Adipose tissue (tissue), 3 donors: ENCODE measurements at regions not wholly inside any gene's neighbourhood (a gene's known extent, or its start where the extent isn't known, plus 50 kb on each side); places are given as distances from the start of the nearest gene placed in this dataset.

Experiments used
- H3K27ac ChIP-seq: one replicate; pipeline ENCODE4 v1.5.1; 2013; ENCODE audit warnings: low read depth, low read length
- WGBS, 3 donors: extraction: QIAGEN DNeasy Blood & Tissue Kit; methylation state at CpG; one replicate each; pipeline ENCODE4 v1.1.7; 2013; 5-methylcytosine and 5-hydroxymethylcytosine counted together
- donor health status: healthy with polysubstance abuse.
- donor health status: Bipolar disorder and iron deficiency.
- donor health status: healthy.

- WGBS, 3 donors, result 93 to 97% (median 93%) methylated on average over 6 of the region's 6 CpGs
- H3K27ac ChIP-seq, result no peak overlapping the region
Observed at GRCh38 chr18:56176751-56177150, 461.6 kb downstream of the TXNL1 start.

GRCh38 chr18:56175330-56176001 is 462.9 kb downstream of the TXNL1 start:
- WGBS, 3 donors, result 81 to 95% (median 95%) methylated on average over 7 of the region's 7 CpGs
- H3K27ac ChIP-seq, result no peak overlapping the region

- no peak overlapping the region for H3K27ac ChIP-seq
Observed at GRCh38 chr18:56173542-56174220, 464.7 kb downstream of the TXNL1 start.

- WGBS, 3 donors, result 94 to 99% (median 97%) methylated on average over 2 of the region's 2 CpGs
- H3K27ac ChIP-seq, result no peak overlapping the region
Observed at GRCh38 chr18:56172527-56172926, 465.9 kb downstream of the TXNL1 start.

GRCh38 chr18:56171848-56172247 is 466.5 kb downstream of the TXNL1 start:
- 76 to 90% (median 89%) methylated on average over 2 of the region's 2 CpGs for WGBS, 3 donors
- H3K27ac ChIP-seq, result no peak overlapping the region

- no peak overlapping the region for H3K27ac ChIP-seq
- WGBS, 3 donors, result 25 to 47% (median 39%) methylated on average over 5 of the region's 5 CpGs
Observed at GRCh38 chr18:56168049-56168781, 470.2 kb downstream of the TXNL1 start.

- H3K27ac ChIP-seq, result no peak overlapping the region
- 61 to 75% (median 72%) methylated on average over 4 of the region's 4 CpGs for whole genome bisulfite sequencing, 3 donors
Observed at GRCh38 chr18:56167366-56167765, 471.0 kb downstream of the TXNL1 start.

- H3K27ac ChIP-seq, result no peak overlapping the region
Observed at GRCh38 chr18:56166914-56167313, 471.5 kb downstream of the TXNL1 start.

- 56 to 96% (median 96%) methylated on average over 5 of the region's 5 CpGs for WGBS, 3 donors
- H3K27ac ChIP-seq, result no peak overlapping the region
Observed at GRCh38 chr18:56165601-56166355, 472.6 kb downstream of the TXNL1 start.

GRCh38 chr18:56162311-56163265 is 475.8 kb downstream of the TXNL1 start:
- H3K27ac ChIP-seq, result no peak overlapping the region
- 29 to 40% (median 39%) methylated on average over 5 of the region's 5 CpGs for WGBS, 3 donors

GRCh38 chr18:56161566-56162260 is 476.7 kb downstream of the TXNL1 start:
- no peak overlapping the region for H3K27ac ChIP-seq

GRCh38 chr18:56158676-56159075 is 479.7 kb downstream of the TXNL1 start:
- H3K27ac ChIP-seq, result no peak overlapping the region

More at GRCh38 chr18:56161566-56162260, 476.7 kb downstream of the TXNL1 start:
- WGBS, 3 donors, result 31 to 53% (median 43%) methylated on average over 6 of the region's 6 CpGs

GRCh38 chr18:56157541-56157940 is 480.9 kb downstream of the TXNL1 start:
- H3K27ac ChIP-seq, result no peak overlapping the region

- no peak overlapping the region for H3K27ac ChIP-seq
- WGBS, 3 donors, result 54 to 91% (median 85%) methylated on average over 13 of the region's 13 CpGs
Observed at GRCh38 chr18:56152551-56153310, 485.7 kb downstream of the TXNL1 start.

GRCh38 chr18:56148373-56148772 is 490.0 kb downstream of the TXNL1 start:
- H3K27ac ChIP-seq, result no peak overlapping the region

- 77 to 83% (median 83%) methylated on average over 1 of the region's 1 CpG for whole genome bisulfite sequencing, 3 donors
Observed at GRCh38 chr18:56146565-56146964, 491.8 kb downstream of the TXNL1 start.

GRCh38 chr18:56142001-56142400 is 496.4 kb downstream of the TXNL1 start:
- no peak overlapping the region for H3K27ac ChIP-seq
- WGBS, 3 donors, result 85 to 93% (median 87%) methylated on average over 2 of the region's 2 CpGs

More at GRCh38 chr18:56146565-56146964, 491.8 kb downstream of the TXNL1 start:
- no peak overlapping the region for H3K27ac ChIP-seq
